ENCODE measurements at regions not wholly inside any gene's neighbourhood (a gene's known extent, or its start where the extent isn't known, plus 50 kb on each side); places are given as distances from the start of the nearest gene placed in this dataset.

DNA sequence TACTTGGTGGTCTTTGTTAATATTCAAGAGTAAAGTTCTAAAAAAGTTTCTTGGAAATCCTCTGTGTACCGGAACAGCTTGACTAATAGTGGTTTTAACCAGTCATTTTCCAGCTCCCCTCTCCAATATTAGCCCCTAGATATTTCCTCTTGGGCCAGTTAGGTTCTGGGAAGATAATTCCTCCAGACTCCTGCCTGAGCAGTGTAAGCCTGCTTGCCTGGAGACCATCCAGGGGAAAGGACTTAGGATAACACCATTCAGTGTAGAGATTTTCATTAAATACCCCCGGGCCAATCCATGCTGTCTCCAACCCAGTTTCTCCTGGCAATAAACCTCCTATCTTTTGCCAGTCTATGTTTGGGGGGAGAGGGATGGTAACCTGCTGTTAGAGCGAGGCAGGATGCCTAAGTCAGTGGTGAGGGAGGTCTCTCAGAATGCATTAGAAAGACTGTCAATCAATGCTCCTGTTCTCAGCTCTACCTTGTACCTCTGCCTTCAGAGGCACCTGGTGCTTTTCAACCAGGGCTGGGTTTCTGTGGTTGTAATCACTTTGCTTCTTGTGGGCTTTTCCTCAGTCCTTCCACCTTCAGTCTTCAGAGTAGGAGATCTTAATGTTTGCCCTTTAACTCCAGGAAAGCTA lies 186.4 kb downstream of the RNF152 start:
- no peak overlapping the region for H3K27ac ChIP-seq (ENCODE audit: low read length)
- no CpG with 5 or more reads among the region's 3 CpGs for WGBS (ENCODE audit: insufficient coverage, low lambda C conversion rate)
- H3K36me3 ChIP-seq (ENCODE audit: control insufficient read depth, insufficient read depth, low read length), result no peaks in the 10 kb centered on the region
- no peak overlapping the region for H3K4me3 ChIP-seq (ENCODE audit: low read length)
- no peak for DNase-seq
- peaks cover 16% of the 10 kb centered on the region for H3K4me1 ChIP-seq (ENCODE audit: control insufficient read depth, insufficient read depth, low read length)
- no peaks in the 10 kb centered on the region for H3K27me3 ChIP-seq (ENCODE audit: control insufficient read depth, insufficient read depth, low read length)
- no peaks in the 10 kb centered on the region for H3K9me3 ChIP-seq (ENCODE audit: control insufficient read depth, low read depth, low read length)

- no peaks in the 10 kb centered on the region for H3K4me1 ChIP-seq (ENCODE audit: control insufficient read depth, insufficient read depth, low read length)
- H3K36me3 ChIP-seq (ENCODE audit: control insufficient read depth, insufficient read depth, low read length), result no peaks in the 10 kb centered on the region
- H3K27me3 ChIP-seq (ENCODE audit: control insufficient read depth, insufficient read depth, low read length), result no peaks in the 10 kb centered on the region
- no peaks in the 10 kb centered on the region for H3K9me3 ChIP-seq (ENCODE audit: control insufficient read depth, low read depth, low read length)
- DNase-seq, result no peak
- H3K27ac ChIP-seq (ENCODE audit: low read length), result no peak overlapping the region
- H3K4me3 ChIP-seq (ENCODE audit: low read length), result no peak overlapping the region
Observed at GRCh38 chr18:61703508-61703907, 189.3 kb downstream of the RNF152 start.

DNA sequence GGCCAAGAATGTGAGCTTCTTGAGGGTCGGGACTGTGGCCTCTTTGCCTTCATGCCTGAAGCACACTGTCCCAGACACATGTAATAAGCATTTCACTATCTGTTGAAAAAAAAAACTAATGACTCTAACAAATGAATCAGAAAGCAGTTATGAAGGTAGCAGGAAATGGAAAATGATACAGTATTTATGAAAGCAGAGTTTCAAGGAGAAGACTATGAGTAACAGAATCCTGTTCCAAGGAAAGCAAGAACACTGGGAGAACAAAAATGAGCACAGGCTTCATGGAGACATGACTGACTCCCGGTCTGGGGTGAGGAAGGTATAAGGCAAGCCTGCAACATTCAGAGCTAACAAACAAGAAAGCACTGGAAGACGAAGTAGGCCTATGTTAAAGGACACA lies 190.8 kb downstream of the RNF152 start:
- H3K27ac ChIP-seq (ENCODE audit: low read length), result no peak overlapping the region
- H3K27me3 ChIP-seq (ENCODE audit: control insufficient read depth, insufficient read depth, low read length), result no peaks in the 10 kb centered on the region
- no peaks in the 10 kb centered on the region for H3K36me3 ChIP-seq (ENCODE audit: control insufficient read depth, insufficient read depth, low read length)
- DNase-seq, result no peak
- 100% methylated on average over 1 of the region's 3 CpGs for WGBS (ENCODE audit: insufficient coverage, low lambda C conversion rate)
- no peak overlapping the region for H3K4me3 ChIP-seq (ENCODE audit: low read length)
- H3K4me1 ChIP-seq (ENCODE audit: control insufficient read depth, insufficient read depth, low read length), result no peaks in the 10 kb centered on the region
- no peaks in the 10 kb centered on the region for H3K9me3 ChIP-seq (ENCODE audit: control insufficient read depth, low read depth, low read length)

DNA sequence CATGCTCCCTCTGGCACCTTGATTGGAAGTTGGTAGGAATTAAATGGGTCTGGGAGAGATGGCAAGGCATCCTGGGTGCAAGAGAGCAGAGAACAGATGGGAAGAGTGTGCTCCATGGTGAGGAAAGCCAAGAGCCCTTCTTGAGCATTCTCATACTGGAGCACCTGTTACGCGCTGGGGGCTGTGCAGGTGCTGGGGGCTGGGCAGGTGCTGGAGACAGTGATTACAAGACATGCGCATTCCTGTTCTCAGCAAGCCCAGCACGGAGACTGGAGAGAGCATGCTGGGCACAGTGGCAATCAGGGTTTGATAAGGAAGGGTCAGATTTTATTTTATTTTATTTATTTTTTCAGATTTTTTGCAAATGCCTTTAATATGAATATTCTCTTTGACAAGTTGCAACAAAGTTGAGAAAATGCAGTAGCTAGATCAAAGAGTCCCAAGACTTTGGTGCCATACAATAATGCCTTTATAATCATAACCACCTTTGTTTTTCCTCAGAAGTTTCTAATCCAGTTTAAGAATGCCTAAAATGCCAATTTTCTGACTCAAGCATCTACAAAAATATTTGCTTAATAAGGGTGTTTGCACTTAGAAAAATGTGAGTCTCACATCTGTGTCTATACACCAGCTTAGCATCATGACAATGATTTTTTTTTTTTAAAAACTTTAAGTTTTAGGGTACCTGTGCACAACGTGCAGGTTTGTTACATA lies 193.3 kb downstream of the RNF152 start:
- Histone ChIP-seq H3K4me1 (ENCODE audit: control insufficient read depth, insufficient read depth, low read length) (peaks cover under 1% of the 10 kb centered on the region), H3K36me3 (ENCODE audit: control insufficient read depth, insufficient read depth, low read length) (no peaks in the 10 kb centered on the region), H3K27me3 (ENCODE audit: control insufficient read depth, insufficient read depth, low read length) (no peaks in the 10 kb centered on the region), H3K27ac (ENCODE audit: low read length) (no peak overlapping the region), H3K9me3 (ENCODE audit: control insufficient read depth, low read depth, low read length) (no peaks in the 10 kb centered on the region), H3K4me3 (ENCODE audit: low read length) (no peak overlapping the region)
- 90% methylated on average over 2 of the region's 5 CpGs for WGBS (ENCODE audit: insufficient coverage, low lambda C conversion rate)
- no peak for DNase-seq

DNA sequence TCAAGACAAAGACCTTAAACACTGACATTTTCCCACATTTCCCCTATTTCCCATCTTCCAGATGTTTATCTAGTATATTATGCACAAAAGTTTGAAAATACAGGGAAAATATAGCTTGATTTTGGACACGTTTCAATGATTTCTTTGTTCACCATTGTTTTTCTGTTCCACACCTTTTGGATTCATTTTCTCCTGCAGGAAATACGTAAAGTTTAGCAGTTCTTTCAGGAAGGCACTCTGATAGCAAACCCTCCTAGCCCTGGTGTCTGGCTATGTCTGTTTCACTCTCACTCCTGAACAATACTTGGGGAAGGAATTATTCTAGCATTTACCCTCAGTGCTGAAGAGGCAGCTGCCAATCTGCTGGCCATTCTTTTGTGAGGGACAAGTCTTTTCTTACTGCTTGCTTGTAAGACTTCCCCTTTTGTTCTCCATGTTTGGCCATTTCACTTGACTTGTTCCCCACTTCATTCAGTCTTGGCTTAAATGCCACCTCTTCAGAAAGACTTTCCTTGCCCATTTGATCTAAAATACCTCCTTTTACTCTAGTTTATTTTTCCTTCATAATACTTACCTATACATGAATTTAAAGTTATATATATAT lies 195.4 kb downstream of the RNF152 start:
- Histone ChIP-seq H3K36me3 (ENCODE audit: control insufficient read depth, insufficient read depth, low read length) (no peaks in the 10 kb centered on the region), H3K27ac (ENCODE audit: low read length) (no peak overlapping the region), H3K4me3 (ENCODE audit: low read length) (no peak overlapping the region), H3K4me1 (ENCODE audit: control insufficient read depth, insufficient read depth, low read length) (peaks cover 2% of the 10 kb centered on the region), H3K9me3 (ENCODE audit: control insufficient read depth, low read depth, low read length) (no peaks in the 10 kb centered on the region), H3K27me3 (ENCODE audit: control insufficient read depth, insufficient read depth, low read length) (no peaks in the 10 kb centered on the region)
- 83% methylated on average over 1 of the region's 2 CpGs for WGBS (ENCODE audit: insufficient coverage, low lambda C conversion rate)
- DNase-seq, result no peak

DNA sequence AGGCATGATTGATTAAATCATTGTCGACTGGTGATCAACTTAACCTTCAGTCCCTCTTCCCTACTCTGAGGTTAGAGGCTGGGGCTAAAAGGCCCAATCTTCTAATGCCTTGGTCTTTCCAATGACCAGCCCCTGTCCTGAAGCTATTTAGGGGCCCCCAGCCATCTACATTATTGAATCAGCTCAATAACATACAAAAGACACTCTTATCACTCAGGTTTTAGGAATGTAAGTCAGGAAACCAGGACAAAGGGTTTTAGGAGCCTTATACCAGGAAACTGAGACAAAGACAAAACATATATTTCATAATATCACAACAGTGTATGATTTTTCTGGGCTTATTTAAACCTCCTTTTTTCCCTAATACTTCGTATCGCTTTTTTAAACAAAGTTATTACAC lies 198.6 kb downstream of the RNF152 start:
- WGBS (ENCODE audit: insufficient coverage, low lambda C conversion rate), result no CpG with 5 or more reads among the region's 3 CpGs
- no peak overlapping the region for H3K4me3 ChIP-seq (ENCODE audit: low read length)
- no peaks in the 10 kb centered on the region for H3K9me3 ChIP-seq (ENCODE audit: control insufficient read depth, low read depth, low read length)
- peaks cover 2% of the 10 kb centered on the region for H3K4me1 ChIP-seq (ENCODE audit: control insufficient read depth, insufficient read depth, low read length)
- H3K36me3 ChIP-seq (ENCODE audit: control insufficient read depth, insufficient read depth, low read length), result no peaks in the 10 kb centered on the region
- H3K27ac ChIP-seq (ENCODE audit: low read length), result no peak overlapping the region
- no peaks in the 10 kb centered on the region for H3K27me3 ChIP-seq (ENCODE audit: control insufficient read depth, insufficient read depth, low read length)
- no peak for DNase-seq

- H3K27me3 ChIP-seq (ENCODE audit: control insufficient read depth, insufficient read depth, low read length), result no peaks in the 10 kb centered on the region
- no peak overlapping the region for H3K4me3 ChIP-seq (ENCODE audit: low read length)
- peaks cover 2% of the 10 kb centered on the region for H3K4me1 ChIP-seq (ENCODE audit: control insufficient read depth, insufficient read depth, low read length)
- H3K9me3 ChIP-seq (ENCODE audit: control insufficient read depth, low read depth, low read length), result no peaks in the 10 kb centered on the region
- H3K27ac ChIP-seq (ENCODE audit: low read length), result no peak overlapping the region
- no peaks in the 10 kb centered on the region for H3K36me3 ChIP-seq (ENCODE audit: control insufficient read depth, insufficient read depth, low read length)
- WGBS (ENCODE audit: insufficient coverage, low lambda C conversion rate), result 80% methylated on average over 1 of the region's 5 CpGs
- no peak for DNase-seq
Observed at GRCh38 chr18:61690418-61691138, 202.2 kb downstream of the RNF152 start.

DNA sequence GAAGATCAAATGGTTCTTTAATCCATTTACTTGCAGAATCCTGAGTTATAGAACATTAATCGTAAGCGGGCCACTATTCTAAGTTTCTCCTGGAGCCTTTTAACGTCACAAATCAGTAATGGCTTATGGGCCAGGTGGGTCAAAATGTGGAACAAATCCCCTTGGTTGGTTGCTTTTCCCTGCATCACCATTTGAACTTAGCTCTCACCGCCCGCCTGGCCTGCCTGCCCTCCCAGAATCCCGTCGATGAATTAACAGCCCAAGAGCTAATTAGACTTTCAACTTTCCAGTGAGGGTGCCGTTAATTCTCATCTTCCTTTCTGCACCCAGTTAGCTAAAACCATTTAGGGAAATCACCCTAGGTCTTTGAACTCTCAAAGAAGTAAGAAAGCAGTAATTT lies 205.5 kb downstream of the RNF152 start:
- WGBS (ENCODE audit: insufficient coverage, low lambda C conversion rate), result 92% methylated on average over 5 of the region's 8 CpGs
- H3K36me3 ChIP-seq (ENCODE audit: control insufficient read depth, insufficient read depth, low read length), result no peaks in the 10 kb centered on the region
- H3K4me1 ChIP-seq (ENCODE audit: control insufficient read depth, insufficient read depth, low read length), result no peaks in the 10 kb centered on the region
- no peak overlapping the region for H3K4me3 ChIP-seq (ENCODE audit: low read length)
- no peak overlapping the region for H3K27ac ChIP-seq (ENCODE audit: low read length)
- no peaks in the 10 kb centered on the region for H3K27me3 ChIP-seq (ENCODE audit: control insufficient read depth, insufficient read depth, low read length)
- no peak for DNase-seq
- H3K9me3 ChIP-seq (ENCODE audit: control insufficient read depth, low read depth, low read length), result no peaks in the 10 kb centered on the region

DNA sequence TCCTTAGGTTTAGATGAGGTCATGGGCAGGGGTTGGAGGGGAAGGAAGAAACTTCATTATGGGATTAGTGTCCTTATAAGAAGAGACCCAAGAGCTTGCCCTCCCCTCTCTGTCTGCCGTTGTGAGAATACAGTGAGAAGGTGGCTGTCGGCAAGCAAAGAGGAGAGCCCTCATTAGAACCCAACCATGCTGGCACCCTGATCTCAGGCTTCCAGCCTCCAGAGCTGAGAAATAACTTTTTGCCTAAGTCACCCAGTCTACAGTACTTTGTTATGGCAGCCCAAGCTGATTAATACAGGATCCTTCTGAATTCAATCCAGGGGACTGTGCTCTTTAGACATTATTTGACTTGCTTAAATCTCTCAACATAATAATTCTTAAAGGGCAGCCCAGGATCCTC lies 209.0 kb downstream of the RNF152 start:
- WGBS (ENCODE audit: insufficient coverage, low lambda C conversion rate), result no CpG with 5 or more reads among the region's 2 CpGs
- H3K9me3 ChIP-seq (ENCODE audit: control insufficient read depth, low read depth, low read length), result peaks cover 12% of the 10 kb centered on the region

DNA sequence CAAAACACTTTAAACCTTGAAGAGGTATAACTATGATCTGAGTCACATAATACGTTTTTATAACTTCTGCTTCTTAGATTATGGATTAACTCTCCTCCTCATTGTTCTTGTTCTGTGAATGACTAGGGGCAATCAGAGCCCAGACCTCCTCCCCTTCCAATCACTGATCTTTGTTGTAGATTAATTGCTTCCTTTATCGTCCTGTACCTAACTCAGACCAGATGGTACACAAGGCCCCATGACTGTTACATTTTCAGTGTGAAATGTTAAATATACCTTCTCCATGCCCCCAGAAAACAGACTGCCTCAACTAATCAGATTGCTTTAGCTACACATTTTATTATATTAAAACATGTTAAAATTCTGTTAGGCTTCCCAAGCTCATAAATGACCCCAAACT lies 211.7 kb downstream of the RNF152 start:
- H3K4me1 ChIP-seq (ENCODE audit: control insufficient read depth, insufficient read depth, low read length), result no peaks in the 10 kb centered on the region
- H3K9me3 ChIP-seq (ENCODE audit: control insufficient read depth, low read depth, low read length), result peaks cover 12% of the 10 kb centered on the region
- H3K36me3 ChIP-seq (ENCODE audit: control insufficient read depth, insufficient read depth, low read length), result no peaks in the 10 kb centered on the region
- WGBS (ENCODE audit: insufficient coverage, low lambda C conversion rate), result 86% methylated on average over 1 of the region's 2 CpGs
- DNase-seq, result no peak
- H3K27ac ChIP-seq (ENCODE audit: low read length), result no peak overlapping the region
- H3K27me3 ChIP-seq (ENCODE audit: control insufficient read depth, insufficient read depth, low read length), result no peaks in the 10 kb centered on the region
- H3K4me3 ChIP-seq (ENCODE audit: low read length), result no peak overlapping the region

More for the DNA sequence above, 209.0 kb downstream of the RNF152 start:
- Histone ChIP-seq H3K27ac (ENCODE audit: low read length) (no peak overlapping the region), H3K27me3 (ENCODE audit: control insufficient read depth, insufficient read depth, low read length) (no peaks in the 10 kb centered on the region), H3K36me3 (ENCODE audit: control insufficient read depth, insufficient read depth, low read length) (no peaks in the 10 kb centered on the region), H3K4me3 (ENCODE audit: low read length) (no peak overlapping the region), H3K4me1 (ENCODE audit: control insufficient read depth, insufficient read depth, low read length) (no peaks in the 10 kb centered on the region)
- DNase-seq, result no peak
